ENCODE measurements at regions not wholly inside any gene's neighbourhood (a gene's known extent, or its start where the extent isn't known, plus 50 kb on each side); places are given as distances from the start of the nearest gene placed in this dataset.

DNA sequence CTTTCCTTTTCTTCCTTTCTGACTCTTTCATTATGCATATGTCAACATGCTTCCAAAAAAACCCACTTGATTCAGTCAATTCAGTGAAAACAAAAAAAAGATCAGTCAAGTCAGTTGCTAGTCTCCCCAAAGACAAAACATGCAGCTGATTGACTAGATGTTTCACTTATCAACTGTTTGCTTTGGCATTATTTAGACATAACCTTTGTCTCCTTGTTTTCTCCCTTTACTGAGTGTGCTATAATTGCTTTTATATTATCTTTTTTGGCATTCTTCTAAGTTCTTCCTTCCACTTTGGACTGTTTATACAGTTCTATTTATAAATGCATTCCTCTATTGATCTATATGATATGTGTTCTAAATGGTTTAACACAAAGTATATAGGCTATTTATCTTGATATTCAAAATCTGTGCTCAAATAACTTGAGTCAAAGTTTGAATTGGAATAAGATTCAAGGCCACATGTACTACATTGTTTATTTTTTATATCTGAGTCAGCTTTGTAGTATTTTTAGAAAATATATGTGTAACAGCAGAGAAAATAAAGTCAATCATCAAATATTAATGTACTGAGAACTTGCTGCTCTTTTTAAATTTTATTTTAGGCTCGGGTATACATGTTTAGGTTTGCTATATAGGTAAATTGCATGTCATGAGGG is 260.5 kb downstream of the CENPW start:
- TF ChIP-seq, protein P1, sequence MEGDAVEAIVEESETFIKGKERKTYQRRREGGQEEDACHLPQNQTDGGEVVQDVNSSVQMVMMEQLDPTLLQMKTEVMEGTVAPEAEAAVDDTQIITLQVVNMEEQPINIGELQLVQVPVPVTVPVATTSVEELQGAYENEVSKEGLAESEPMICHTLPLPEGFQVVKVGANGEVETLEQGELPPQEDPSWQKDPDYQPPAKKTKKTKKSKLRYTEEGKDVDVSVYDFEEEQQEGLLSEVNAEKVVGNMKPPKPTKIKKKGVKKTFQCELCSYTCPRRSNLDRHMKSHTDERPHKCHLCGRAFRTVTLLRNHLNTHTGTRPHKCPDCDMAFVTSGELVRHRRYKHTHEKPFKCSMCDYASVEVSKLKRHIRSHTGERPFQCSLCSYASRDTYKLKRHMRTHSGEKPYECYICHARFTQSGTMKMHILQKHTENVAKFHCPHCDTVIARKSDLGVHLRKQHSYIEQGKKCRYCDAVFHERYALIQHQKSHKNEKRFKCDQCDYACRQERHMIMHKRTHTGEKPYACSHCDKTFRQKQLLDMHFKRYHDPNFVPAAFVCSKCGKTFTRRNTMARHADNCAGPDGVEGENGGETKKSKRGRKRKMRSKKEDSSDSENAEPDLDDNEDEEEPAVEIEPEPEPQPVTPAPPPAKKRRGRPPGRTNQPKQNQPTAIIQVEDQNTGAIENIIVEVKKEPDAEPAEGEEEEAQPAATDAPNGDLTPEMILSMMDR (IDR thresholded peaks at IDR 0.05), result no peak
- TF ChIP-seq POLR2A (IDR thresholded peaks at IDR 0.05), result no peak
